ENCODE measurements at regions not wholly inside any gene's neighbourhood (a gene's known extent, or its start where the extent isn't known, plus 50 kb on each side); places are given as distances from the start of the nearest gene placed in this dataset.
"Not testable (repeated sequence)": the region's sequence is repeated elsewhere in the genome, so short reads cannot be mapped to it uniquely, and the experiment has no call there.

GRCh38 chr21:27026501-27026900 is 59.6 kb upstream of the ADAMTS5 start:
- no peaks in the 10 kb centered on the region for H3K36me3 Mint-ChIP-seq
- no peaks in the 10 kb centered on the region for H3K27me3 Mint-ChIP-seq
- no peak overlapping the region for H3K4me3 ChIP-seq (ENCODE audit: low read length in 2 of 2)
- intact Hi-C loops (cut with micrococcal nuclease) = no loop called here
- H3K9me3 ChIP-seq (ENCODE audit: control insufficient read depth in 1 of 2, low read length in 2 of 2) = no peaks in the 10 kb centered on the region
- no peaks in the 10 kb centered on the region for H3K27me3 ChIP-seq (ENCODE audit: insufficient read depth, low read length)
- H3K9me3 Mint-ChIP-seq = peaks cover 0 to 2% (median 0%) of the 10 kb centered on the region in 8 donors
- no peaks in the 10 kb centered on the region for H3K4me1 ChIP-seq (ENCODE audit: insufficient read depth, low read length)
- H3K27ac ChIP-seq (ENCODE audit: low read depth, low read length) = no peak overlapping the region
- POLR2A ChIA-PET (ENCODE audit: partially characterized antibody) = no interaction called here
- no peaks in the 10 kb centered on the region for H3K36me3 ChIP-seq (ENCODE audit: insufficient read depth, low read length)
- H3K4me1 Mint-ChIP-seq = no peaks in the 10 kb centered on the region
- no peak overlapping the region for H3K27ac Mint-ChIP-seq
- no peak for DNase-seq
- H3K4me3 Mint-ChIP-seq = no peak overlapping the region
- CTCF ChIA-PET (ENCODE audit: partially characterized antibody) = no interaction called here

- H3K36me3 ChIP-seq (ENCODE audit: insufficient read depth, low read length); intact Hi-C loops (cut with micrococcal nuclease): not testable (repeated sequence)
Observed at GRCh38 chr21:27025708-27026107, 58.8 kb upstream of the ADAMTS5 start.

GRCh38 chr21:27024971-27025370 is 58.1 kb upstream of the ADAMTS5 start:
- H3K36me3 ChIP-seq (ENCODE audit: insufficient read depth, low read length) = no peaks in the 10 kb centered on the region
- H3K27ac ChIP-seq (ENCODE audit: low read depth, low read length) = no peak overlapping the region
- no peak for DNase-seq
- intact Hi-C loops (cut with micrococcal nuclease) = no loop called here
- H3K27ac Mint-ChIP-seq = no peak overlapping the region
- peaks cover 0 to 2% (median 0%) of the 10 kb centered on the region in 8 donors for H3K9me3 Mint-ChIP-seq
- no peaks in the 10 kb centered on the region for H3K27me3 ChIP-seq (ENCODE audit: insufficient read depth, low read length)
- H3K9me3 ChIP-seq (ENCODE audit: control insufficient read depth in 1 of 2, low read length in 2 of 2) = no peaks in the 10 kb centered on the region
- H3K4me1 Mint-ChIP-seq = no peaks in the 10 kb centered on the region
- H3K4me3 ChIP-seq (ENCODE audit: low read length in 2 of 2) = no peak overlapping the region
- ChIA-PET CTCF (ENCODE audit: partially characterized antibody) (no interaction called here), POLR2A (ENCODE audit: partially characterized antibody) (no interaction called here)
- H3K4me1 ChIP-seq (ENCODE audit: insufficient read depth, low read length) = no peaks in the 10 kb centered on the region
- no peaks in the 10 kb centered on the region for H3K27me3 Mint-ChIP-seq
- no peaks in the 10 kb centered on the region for H3K36me3 Mint-ChIP-seq
- no peak overlapping the region for H3K4me3 Mint-ChIP-seq

More at GRCh38 chr21:27025708-27026107, 58.8 kb upstream of the ADAMTS5 start:
- H3K27ac Mint-ChIP-seq; H3K27me3 Mint-ChIP-seq; CTCF ChIA-PET (ENCODE audit: partially characterized antibody); H3K4me1 Mint-ChIP-seq; H3K4me3 Mint-ChIP-seq; H3K36me3 Mint-ChIP-seq; H3K27ac ChIP-seq (ENCODE audit: low read depth, low read length); POLR2A ChIA-PET (ENCODE audit: partially characterized antibody); H3K9me3 Mint-ChIP-seq; H3K4me3 ChIP-seq (ENCODE audit: low read length in 2 of 2); H3K9me3 ChIP-seq (ENCODE audit: control insufficient read depth in 1 of 2, low read length in 2 of 2); DNase-seq; H3K4me1 ChIP-seq (ENCODE audit: insufficient read depth, low read length); H3K27me3 ChIP-seq (ENCODE audit: insufficient read depth, low read length): not testable (repeated sequence)

GRCh38 chr21:27024301-27024700 is 57.4 kb upstream of the ADAMTS5 start:
- H3K4me1 Mint-ChIP-seq = no peaks in the 10 kb centered on the region
- H3K4me3 Mint-ChIP-seq = no peak overlapping the region
- Histone ChIP-seq H3K9me3 (ENCODE audit: control insufficient read depth in 1 of 2, low read length in 2 of 2) (no peaks in the 10 kb centered on the region), H3K27ac (ENCODE audit: low read depth, low read length) (no peak overlapping the region), H3K27me3 (ENCODE audit: insufficient read depth, low read length) (no peaks in the 10 kb centered on the region), H3K36me3 (ENCODE audit: insufficient read depth, low read length) (no peaks in the 10 kb centered on the region), H3K4me3 (ENCODE audit: low read length in 2 of 2) (no peak overlapping the region), H3K4me1 (ENCODE audit: insufficient read depth, low read length) (no peaks in the 10 kb centered on the region)
- no peak overlapping the region for H3K27ac Mint-ChIP-seq
- peaks cover 0 to 2% (median 0%) of the 10 kb centered on the region in 8 donors for H3K9me3 Mint-ChIP-seq
- H3K27me3 Mint-ChIP-seq = no peaks in the 10 kb centered on the region
- DNase-seq = no peak
- intact Hi-C loops (cut with micrococcal nuclease) = no loop called here
- no peaks in the 10 kb centered on the region for H3K36me3 Mint-ChIP-seq
- ChIA-PET POLR2A (ENCODE audit: partially characterized antibody) (no interaction called here), CTCF (ENCODE audit: partially characterized antibody) (no interaction called here)

GRCh38 chr21:27023186-27023585 is 56.3 kb upstream of the ADAMTS5 start:
- DNase-seq = no peak
- Histone ChIP-seq H3K4me3 (ENCODE audit: low read length in 2 of 2) (no peak overlapping the region), H3K9me3 (ENCODE audit: control insufficient read depth in 1 of 2, low read length in 2 of 2) (no peaks in the 10 kb centered on the region), H3K27me3 (ENCODE audit: insufficient read depth, low read length) (no peaks in the 10 kb centered on the region), H3K4me1 (ENCODE audit: insufficient read depth, low read length) (no peaks in the 10 kb centered on the region), H3K36me3 (ENCODE audit: insufficient read depth, low read length) (no peaks in the 10 kb centered on the region), H3K27ac (ENCODE audit: low read depth, low read length) (no peak overlapping the region)
- POLR2A ChIA-PET (ENCODE audit: partially characterized antibody) = no interaction called here
- intact Hi-C loops (cut with micrococcal nuclease) = no loop called here
- no peak overlapping the region for H3K27ac Mint-ChIP-seq
- no peak overlapping the region for H3K4me3 Mint-ChIP-seq
- no peaks in the 10 kb centered on the region for H3K27me3 Mint-ChIP-seq
- no peaks in the 10 kb centered on the region for H3K36me3 Mint-ChIP-seq
- peaks cover 0 to 2% (median under 1%) of the 10 kb centered on the region in 8 donors for H3K9me3 Mint-ChIP-seq
- CTCF ChIA-PET (ENCODE audit: partially characterized antibody) = no interaction called here
- no peaks in the 10 kb centered on the region for H3K4me1 Mint-ChIP-seq

GRCh38 chr21:27021801-27022200 is 54.9 kb upstream of the ADAMTS5 start:
- ChIA-PET POLR2A (ENCODE audit: partially characterized antibody) (no interaction called here), CTCF (ENCODE audit: partially characterized antibody) (no interaction called here)
- Histone ChIP-seq H3K27ac (ENCODE audit: low read depth, low read length) (no peak overlapping the region), H3K4me1 (ENCODE audit: insufficient read depth, low read length) (no peaks in the 10 kb centered on the region), H3K27me3 (ENCODE audit: insufficient read depth, low read length) (no peaks in the 10 kb centered on the region), H3K36me3 (ENCODE audit: insufficient read depth, low read length) (no peaks in the 10 kb centered on the region), H3K9me3 (ENCODE audit: control insufficient read depth in 1 of 2, low read length in 2 of 2) (no peaks in the 10 kb centered on the region), H3K4me3 (ENCODE audit: low read length in 2 of 2) (no peak overlapping the region)
- Mint-ChIP-seq H3K36me3 (no peaks in the 10 kb centered on the region), H3K4me3 (no peak overlapping the region), H3K27ac (no peak overlapping the region), H3K4me1 (no peaks in the 10 kb centered on the region), H3K27me3 (no peaks in the 10 kb centered on the region), H3K9me3 (peaks cover 0 to 7% (median under 1%) of the 10 kb centered on the region in 8 donors)
- intact Hi-C loops (cut with micrococcal nuclease) = no loop called here
- DNase-seq = no peak

- H3K4me1 ChIP-seq (ENCODE audit: insufficient read depth, low read length) = no peaks in the 10 kb centered on the region
- no peak for DNase-seq
- Mint-ChIP-seq H3K4me3 (no peak overlapping the region), H3K27ac (no peak overlapping the region), H3K36me3 (no peaks in the 10 kb centered on the region), H3K4me1 (no peaks in the 10 kb centered on the region), H3K27me3 (no peaks in the 10 kb centered on the region), H3K9me3 (peaks cover 0 to 7% (median 2%) of the 10 kb centered on the region in 8 donors)
- intact Hi-C loops (cut with micrococcal nuclease) = no loop called here
- ChIA-PET CTCF (ENCODE audit: partially characterized antibody) (no interaction called here), POLR2A (ENCODE audit: partially characterized antibody) (no interaction called here)
- no peak overlapping the region for H3K4me3 ChIP-seq (ENCODE audit: low read length in 2 of 2)
- no peaks in the 10 kb centered on the region for H3K9me3 ChIP-seq (ENCODE audit: control insufficient read depth in 1 of 2, low read length in 2 of 2)
- H3K27ac ChIP-seq (ENCODE audit: low read depth, low read length) = no peak overlapping the region
- H3K27me3 ChIP-seq (ENCODE audit: insufficient read depth, low read length) = no peaks in the 10 kb centered on the region
- no peaks in the 10 kb centered on the region for H3K36me3 ChIP-seq (ENCODE audit: insufficient read depth, low read length)
Observed at GRCh38 chr21:27021046-27021445, 54.2 kb upstream of the ADAMTS5 start.

- H3K27ac Mint-ChIP-seq = no peak overlapping the region
- H3K9me3 Mint-ChIP-seq = peaks cover 0 to 7% (median 2%) of the 10 kb centered on the region in 8 donors
- DNase-seq = no peak
- no peaks in the 10 kb centered on the region for H3K4me1 Mint-ChIP-seq
- Histone ChIP-seq H3K36me3 (ENCODE audit: insufficient read depth, low read length) (no peaks in the 10 kb centered on the region), H3K9me3 (ENCODE audit: control insufficient read depth in 1 of 2, low read length in 2 of 2) (no peaks in the 10 kb centered on the region), H3K4me3 (ENCODE audit: low read length in 2 of 2) (no peak overlapping the region), H3K27ac (ENCODE audit: low read depth, low read length) (no peak overlapping the region), H3K4me1 (ENCODE audit: insufficient read depth, low read length) (no peaks in the 10 kb centered on the region), H3K27me3 (ENCODE audit: insufficient read depth, low read length) (no peaks in the 10 kb centered on the region)
- no peak overlapping the region for H3K4me3 Mint-ChIP-seq
- intact Hi-C loops (cut with micrococcal nuclease) = no loop called here
- ChIA-PET CTCF (ENCODE audit: partially characterized antibody) (no interaction called here), POLR2A (ENCODE audit: partially characterized antibody) (no interaction called here)
- no peaks in the 10 kb centered on the region for H3K27me3 Mint-ChIP-seq
- H3K36me3 Mint-ChIP-seq = no peaks in the 10 kb centered on the region
Observed at GRCh38 chr21:27017246-27017645, 50.4 kb upstream of the ADAMTS5 start.

Data from CD4-positive, alpha-beta memory T cell (primary cell).